ENCODE measurements at regions not wholly inside any gene's neighbourhood (a gene's known extent, or its start where the extent isn't known, plus 50 kb on each side); places are given as distances from the start of the nearest gene placed in this dataset.

GRCh38 chr4:3371033-3372001, 70.5 kb upstream of the HGFAC start:
- no peak for TF ChIP-seq POLR2A (IDR thresholded peaks at IDR 0.05)
- no peak for TF ChIP-seq CTCF (IDR thresholded peaks at IDR 0.05)
